ENCODE measurements at regions not wholly inside any gene's neighbourhood (a gene's known extent, or its start where the extent isn't known, plus 50 kb on each side); places are given as distances from the start of the nearest gene placed in this dataset.

DNA sequence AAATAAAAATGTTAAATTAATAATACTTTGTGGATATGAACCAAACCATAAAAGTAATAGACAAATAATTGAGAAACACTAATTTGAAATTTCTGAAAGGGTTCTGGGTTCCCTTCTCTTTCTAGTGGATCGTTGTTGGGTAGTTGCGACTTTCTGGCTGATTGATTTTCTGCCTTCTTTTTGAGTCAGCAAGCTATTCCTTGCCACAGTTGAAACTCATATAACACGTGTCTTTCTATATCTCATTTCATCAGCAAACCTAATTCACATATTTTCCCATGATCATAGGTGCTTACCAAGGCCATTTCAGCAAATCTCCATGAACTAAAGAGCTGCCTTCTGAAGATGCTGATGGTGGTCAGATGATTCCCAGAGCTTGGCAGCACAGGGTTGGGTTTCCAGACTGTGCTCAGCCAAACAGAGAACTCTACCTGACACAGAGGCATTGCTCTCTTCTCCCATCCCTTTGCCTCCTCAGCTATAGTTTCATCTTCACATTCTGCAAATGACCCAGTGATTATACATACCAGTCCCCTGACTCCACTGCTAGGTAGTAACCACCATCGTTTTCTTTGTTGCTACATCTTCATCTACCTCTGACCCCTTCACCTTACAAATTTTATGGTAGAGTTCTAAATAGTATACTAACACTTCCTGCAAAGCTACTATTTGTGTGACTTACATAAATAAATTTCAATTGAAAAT lies 383.9 kb upstream of the DPH6 start:
- Histone ChIP-seq H3K27ac (no peak overlapping the region), H3K4me1 (no peaks in the 10 kb centered on the region), H3K4me2 (no peak overlapping the region), H4K20me1 (no peaks in the 10 kb centered on the region), H3K4me3 (no peak overlapping the region), H3K9me3 (no peaks in the 10 kb centered on the region), H3K36me3 (no peaks in the 10 kb centered on the region), H3K9ac (no peak overlapping the region), H3K27me3 (no peaks in the 10 kb centered on the region)
- no peak for TF ChIP-seq Cebpa-rat (IDR thresholded peaks at IDR 0.05)

GRCh38 chr15:35931799-35932341 lies 385.9 kb upstream of the DPH6 start:
- no peaks in the 10 kb centered on the region for H3K36me3 ChIP-seq
- H3K4me3 ChIP-seq = no peak overlapping the region
- no peak overlapping the region for H3K4me2 ChIP-seq
- no peak overlapping the region for H3K9ac ChIP-seq
- no peak overlapping the region for H3K27ac ChIP-seq
- no peaks in the 10 kb centered on the region for H3K4me1 ChIP-seq
- no peak for TF ChIP-seq Cebpa-rat (IDR thresholded peaks at IDR 0.05)
- H4K20me1 ChIP-seq = no peaks in the 10 kb centered on the region
- no peaks in the 10 kb centered on the region for H3K9me3 ChIP-seq
- no peaks in the 10 kb centered on the region for H3K27me3 ChIP-seq

GRCh38 chr15:35932531-35932930 lies 386.6 kb upstream of the DPH6 start:
- no peaks in the 10 kb centered on the region for H4K20me1 ChIP-seq
- H3K36me3 ChIP-seq = no peaks in the 10 kb centered on the region
- H3K27ac ChIP-seq = no peak overlapping the region
- H3K9ac ChIP-seq = no peak overlapping the region
- no peak overlapping the region for H3K4me2 ChIP-seq
- H3K27me3 ChIP-seq = no peaks in the 10 kb centered on the region
- no peaks in the 10 kb centered on the region for H3K9me3 ChIP-seq
- H3K4me3 ChIP-seq = no peak overlapping the region
- TF ChIP-seq Cebpa-rat (IDR thresholded peaks at IDR 0.05) = no peak
- H3K4me1 ChIP-seq = no peaks in the 10 kb centered on the region

GRCh38 chr15:35933531-35933930 lies 387.6 kb upstream of the DPH6 start:
- H3K4me2 ChIP-seq = no peak overlapping the region
- H3K27me3 ChIP-seq = no peaks in the 10 kb centered on the region
- no peaks in the 10 kb centered on the region for H3K4me1 ChIP-seq
- H3K9ac ChIP-seq = no peak overlapping the region
- H3K9me3 ChIP-seq = no peaks in the 10 kb centered on the region
- no peak for TF ChIP-seq Cebpa-rat (IDR thresholded peaks at IDR 0.05)
- no peaks in the 10 kb centered on the region for H4K20me1 ChIP-seq
- H3K4me3 ChIP-seq = no peak overlapping the region
- no peak overlapping the region for H3K27ac ChIP-seq
- H3K36me3 ChIP-seq = no peaks in the 10 kb centered on the region

- TF ChIP-seq Cebpa-rat (IDR thresholded peaks at IDR 0.05) = no peak
- no peaks in the 10 kb centered on the region for H3K36me3 ChIP-seq
- H3K9me3 ChIP-seq = no peaks in the 10 kb centered on the region
- no peak overlapping the region for H3K9ac ChIP-seq
- H4K20me1 ChIP-seq = no peaks in the 10 kb centered on the region
- no peak overlapping the region for H3K27ac ChIP-seq
- H3K4me1 ChIP-seq = no peaks in the 10 kb centered on the region
- no peaks in the 10 kb centered on the region for H3K27me3 ChIP-seq
- no peak overlapping the region for H3K4me3 ChIP-seq
- H3K4me2 ChIP-seq = no peak overlapping the region
These were observed 388.6 kb upstream of the DPH6 start for GRCh38 chr15:35934383-35935049.

- no peak overlapping the region for H3K4me3 ChIP-seq
- TF ChIP-seq Cebpa-rat (IDR thresholded peaks at IDR 0.05) = no peak
- no peaks in the 10 kb centered on the region for H4K20me1 ChIP-seq
- H3K9me3 ChIP-seq = no peaks in the 10 kb centered on the region
- no peak overlapping the region for H3K27ac ChIP-seq
- H3K36me3 ChIP-seq = no peaks in the 10 kb centered on the region
- no peaks in the 10 kb centered on the region for H3K27me3 ChIP-seq
- H3K4me1 ChIP-seq = no peaks in the 10 kb centered on the region
- no peak overlapping the region for H3K9ac ChIP-seq
- H3K4me2 ChIP-seq = no peak overlapping the region
These were observed 390.3 kb upstream of the DPH6 start for GRCh38 chr15:35936284-35936683.

DNA sequence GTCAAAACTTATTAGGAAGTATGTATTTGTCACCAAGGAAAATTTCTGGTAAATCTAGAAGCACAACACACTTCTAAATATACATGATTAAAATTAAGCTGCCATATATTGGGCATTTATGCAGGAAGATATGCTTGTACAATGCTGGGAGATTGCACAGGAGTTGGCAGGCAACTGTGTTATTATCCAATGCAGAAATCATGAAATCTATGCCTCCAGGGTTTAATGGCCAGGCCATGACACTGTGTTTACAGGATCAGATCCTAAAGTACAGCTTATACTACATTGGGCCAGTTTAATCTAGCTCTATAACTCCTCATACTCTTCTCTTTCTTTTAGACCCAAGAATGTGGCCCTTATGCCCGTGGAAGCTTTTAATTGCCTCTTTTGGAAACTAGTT lies 391.4 kb upstream of the DPH6 start:
- no peak overlapping the region for H3K4me2 ChIP-seq
- H3K4me3 ChIP-seq = no peak overlapping the region
- TF ChIP-seq Cebpa-rat (IDR thresholded peaks at IDR 0.05) = no peak

DNA sequence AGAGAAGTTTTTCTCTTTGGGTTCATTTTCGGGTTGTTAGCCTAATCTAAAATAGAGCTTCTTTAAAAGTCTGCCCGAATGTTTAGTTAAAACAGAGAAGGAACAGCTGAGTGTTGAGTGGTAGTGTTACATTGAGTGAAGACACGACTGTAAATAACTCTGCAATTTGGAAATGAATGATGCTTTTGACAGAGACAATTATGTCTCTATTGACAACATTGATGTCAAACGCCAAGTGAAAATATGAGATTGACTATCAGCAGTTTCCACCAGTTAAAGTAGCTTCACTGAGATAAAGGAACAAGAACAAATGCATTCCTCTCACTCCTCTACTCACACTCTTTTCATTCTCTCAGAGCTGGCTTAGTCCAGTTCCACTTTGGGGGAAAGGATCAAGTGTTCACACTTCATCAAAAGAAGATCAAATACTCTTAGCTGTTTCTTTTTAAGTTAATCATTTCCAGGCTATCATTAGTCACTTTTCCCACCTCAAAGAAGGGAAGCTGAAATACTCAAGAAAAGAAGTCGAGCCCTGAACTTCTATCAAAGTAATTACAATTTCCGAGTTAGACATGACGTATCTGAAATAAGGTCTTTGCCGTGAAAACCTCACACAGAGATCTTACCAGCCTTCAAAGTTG lies 399.1 kb upstream of the DPH6 start:
- no peaks in the 10 kb centered on the region for H3K4me1 ChIP-seq
- H4K20me1 ChIP-seq = no peaks in the 10 kb centered on the region
- H3K9ac ChIP-seq = no peak overlapping the region
- H3K36me3 ChIP-seq = no peaks in the 10 kb centered on the region
- H3K27ac ChIP-seq = no peak overlapping the region
- no peak for TF ChIP-seq Cebpa-rat (IDR thresholded peaks at IDR 0.05)
- no peaks in the 10 kb centered on the region for H3K27me3 ChIP-seq
- no peaks in the 10 kb centered on the region for H3K9me3 ChIP-seq
- H3K4me2 ChIP-seq = no peak overlapping the region
- no peak overlapping the region for H3K4me3 ChIP-seq

More for the DNA sequence above, 391.4 kb upstream of the DPH6 start:
- H3K9ac ChIP-seq = no peak overlapping the region
- H3K27ac ChIP-seq = no peak overlapping the region
- H3K27me3 ChIP-seq = no peaks in the 10 kb centered on the region
- no peaks in the 10 kb centered on the region for H3K4me1 ChIP-seq
- no peaks in the 10 kb centered on the region for H3K36me3 ChIP-seq
- H3K9me3 ChIP-seq = no peaks in the 10 kb centered on the region
- H4K20me1 ChIP-seq = no peaks in the 10 kb centered on the region

GRCh38 chr15:35953424-35953823 lies 407.5 kb upstream of the DPH6 start:
- Histone ChIP-seq H3K4me1 (no peaks in the 10 kb centered on the region), H4K20me1 (no peaks in the 10 kb centered on the region), H3K9me3 (no peaks in the 10 kb centered on the region), H3K27ac (no peak overlapping the region), H3K27me3 (no peaks in the 10 kb centered on the region), H3K36me3 (no peaks in the 10 kb centered on the region), H3K9ac (no peak overlapping the region), H3K4me2 (no peak overlapping the region), H3K4me3 (no peak overlapping the region)
- TF ChIP-seq Cebpa-rat (IDR thresholded peaks at IDR 0.05) = no peak

DNA sequence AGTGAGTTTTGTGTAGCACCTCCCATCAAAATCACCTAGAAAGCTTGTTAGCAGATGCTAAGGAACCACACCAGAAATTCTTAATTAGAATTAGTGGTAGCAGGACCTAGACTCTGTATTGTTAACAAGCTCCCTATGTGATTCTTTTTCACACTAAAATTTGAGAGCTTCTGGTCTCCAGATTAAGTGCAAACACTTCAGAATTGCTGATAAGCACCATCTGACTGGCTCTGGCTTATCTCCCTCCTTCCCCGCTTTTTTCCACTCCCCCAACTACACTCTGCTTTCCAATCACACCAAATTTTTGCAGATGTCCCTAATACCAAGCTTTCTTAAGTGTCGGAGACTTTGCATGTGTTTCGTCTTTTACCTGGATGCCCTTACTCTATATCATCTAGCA lies 410.1 kb upstream of the DPH6 start:
- Histone ChIP-seq H3K4me1 (no peaks in the 10 kb centered on the region), H3K9ac (no peak overlapping the region), H3K27me3 (no peaks in the 10 kb centered on the region), H3K4me3 (no peak overlapping the region), H3K27ac (no peak overlapping the region), H3K9me3 (no peaks in the 10 kb centered on the region), H4K20me1 (no peaks in the 10 kb centered on the region), H3K36me3 (no peaks in the 10 kb centered on the region), H3K4me2 (no peak overlapping the region)
- TF ChIP-seq Cebpa-rat (IDR thresholded peaks at IDR 0.05) = no peak
